HG03457 (cell line): ENCODE measurements at regions not wholly inside any gene's neighbourhood (a gene's known extent, or its start where the extent isn't known, plus 50 kb on each side); places are given as distances from the start of the nearest gene placed in this dataset.
"Not testable (repeated sequence)": the region's sequence is repeated elsewhere in the genome, so short reads cannot be mapped to it uniquely, and the experiment has no call there.

Source experiments
- ATAC-seq: cut with Tn5 transposase; IDR thresholded peaks from one replicate; pipeline ENCODE4 v1.9.1; 2021; ENCODE audit warnings: moderate number of reproducible peaks; ENCODE audit not compliant: unreplicated experiment

GRCh38 chr3:164302622-164303021, 775.7 kb downstream of the SI start:
- no peak for ATAC-seq

- not testable (repeated sequence) for ATAC-seq
Observed at GRCh38 chr3:164291486-164291885, 786.8 kb downstream of the SI start.

- ATAC-seq, result no peak
Observed at GRCh38 chr3:164278550-164278949, 799.7 kb downstream of the SI start.

GRCh38 chr3:164267053-164267452, 811.2 kb downstream of the SI start:
- no peak for ATAC-seq

GRCh38 chr3:164250923-164251322, 827.4 kb downstream of the SI start:
- no peak for ATAC-seq

GRCh38 chr3:164236851-164237250, 841.4 kb downstream of the SI start:
- ATAC-seq, result no peak

GRCh38 chr3:164235289-164236028, 842.8 kb downstream of the SI start:
- no peak for ATAC-seq

- no peak for ATAC-seq
Observed at GRCh38 chr3:164233951-164234350, 844.3 kb downstream of the SI start.

- ATAC-seq, result no peak
Observed at GRCh38 chr3:164231718-164232117, 846.6 kb downstream of the SI start.

- ATAC-seq, result no peak
Observed at GRCh38 chr3:164230385-164231094, 847.8 kb downstream of the SI start.

- no peak for ATAC-seq
Observed at GRCh38 chr3:164224126-164224525, 854.2 kb downstream of the SI start.

GRCh38 chr3:164222197-164222596, 856.1 kb downstream of the SI start:
- no peak for ATAC-seq

GRCh38 chr3:164221297-164221696, 857.0 kb downstream of the SI start:
- no peak for ATAC-seq

GRCh38 chr3:164209363-164209762, 868.9 kb downstream of the SI start:
- ATAC-seq, result no peak

- no peak for ATAC-seq
Observed at GRCh38 chr3:164208821-164209220, 869.5 kb downstream of the SI start.

- ATAC-seq, result no peak
Observed at GRCh38 chr3:164208048-164208447, 870.2 kb downstream of the SI start.

- no peak for ATAC-seq
Observed at GRCh38 chr3:164200053-164200823, 878.1 kb downstream of the SI start.

GRCh38 chr3:164196477-164196876, 881.8 kb downstream of the SI start:
- no peak for ATAC-seq

GRCh38 chr3:164194842-164195241, 883.5 kb downstream of the SI start:
- ATAC-seq, result no peak

- no peak for ATAC-seq
Observed at GRCh38 chr3:164192974-164193373, 885.3 kb downstream of the SI start.

GRCh38 chr3:164190566-164190965, 887.7 kb downstream of the SI start:
- ATAC-seq, result no peak

GRCh38 chr3:164186095-164186494, 892.2 kb downstream of the SI start:
- no peak for ATAC-seq
